Esophagus squamous epithelium (tissue), 5 donors: ENCODE measurements at regions not wholly inside any gene's neighbourhood (a gene's known extent, or its start where the extent isn't known, plus 50 kb on each side); places are given as distances from the start of the nearest gene placed in this dataset.

Experiments used
- DNase-seq: peaks from one replicate; lab custom pipeline; 2025; lab: John Stamatoyannopoulos, UW
- H3K27ac ChIP-seq, 4 donors: fragments of 200-600 bp; sonication (generic); one replicate each; pipeline ENCODE4 v1.5.1; 2016 to 2019; ENCODE audit warnings: mild to moderate bottlenecking in 1 of 4
- H3K27me3 ChIP-seq, 4 donors: fragments of 200-600 bp; sonication (generic); 1 replicate in 3 of 4; 2 replicates in 1 of 4; pipeline versions ENCODE4 v1.5.1 to v1.6.0; 2017 to 2021; ENCODE audit warnings: antibody characterized with exemption in 1 of 4
- H3K36me3 ChIP-seq, 3 donors: fragments of 200-600 bp; sonication (generic); one replicate each; pipeline ENCODE4 v1.5.1; 2016 to 2019
- H3K4me1 ChIP-seq, 3 donors: fragments of 200-600 bp; sonication (generic); one replicate each; pipeline ENCODE4 v1.5.1; 2017 to 2019
- H3K4me3 ChIP-seq, 4 donors: fragments of 200-600 bp; sonication (generic); 1 replicate in 3 of 4; 2 replicates in 1 of 4; pipeline ENCODE4 v1.5.1; 2016 to 2019; ENCODE audit warnings: mild to moderate bottlenecking in 2 of 4, moderate library complexity in 1 of 4
- H3K9me3 ChIP-seq, 3 donors: fragments of 200-600 bp; sonication (generic); one replicate each; pipeline ENCODE4 v1.5.1; 2016 to 2019
- POLR2A ChIP-seq, 4 donors: fragments of 450-650 bp; IDR thresholded peaks; one replicate each; pipeline ENCODE4 v1.6.1; 2017; ENCODE audit warnings: antibody characterized with exemption in 4 of 4, mild to moderate bottlenecking in 4 of 4, moderate library complexity in 3 of 4
- WGBS, 2 donors: methylation state at CpG; one replicate each; pipeline ENCODE4 v1.1.5; 2018; 5-methylcytosine and 5-hydroxymethylcytosine counted together
- intact Hi-C: fragments of 100-400 bp; cut with DNase I; formaldehyde crosslinking; loops from one replicate; pipeline ENCODE4 v1.15.0; 2022
- TF ChIP-seq, protein P1 (sequence below), 6 experiments: fragments of 450-650 bp in 4 of 6; fragments of 200-600 bp in 2 of 6; sonication (generic) in 2 of 6; IDR thresholded peaks; one replicate each; pipeline ENCODE4 v1.5.1; 2016 to 2019; ENCODE audit warnings: antibody characterized with exemption in 6 of 6, mild to moderate bottlenecking in 4 of 6, moderate library complexity in 4 of 6
- donor health status: DM: yes; HTN: yes; CAD: no.

GRCh38 chr21:38918607-38919346 lies 113.0 kb downstream of the ETS2 start:
- no peak overlapping the region for H3K4me3 ChIP-seq
- H3K27ac ChIP-seq = peak overlapping the region in 3 of 4 donors; percentile 7 to 82 (median 17)
- no peaks in the 10 kb centered on the region for H3K36me3 ChIP-seq
- intact Hi-C loops = loop anchor here (10.0 kb wide), 1 partner anchor 206 kb away; no protein-coding TSS in a partner anchor
- TF ChIP-seq, protein P1, sequence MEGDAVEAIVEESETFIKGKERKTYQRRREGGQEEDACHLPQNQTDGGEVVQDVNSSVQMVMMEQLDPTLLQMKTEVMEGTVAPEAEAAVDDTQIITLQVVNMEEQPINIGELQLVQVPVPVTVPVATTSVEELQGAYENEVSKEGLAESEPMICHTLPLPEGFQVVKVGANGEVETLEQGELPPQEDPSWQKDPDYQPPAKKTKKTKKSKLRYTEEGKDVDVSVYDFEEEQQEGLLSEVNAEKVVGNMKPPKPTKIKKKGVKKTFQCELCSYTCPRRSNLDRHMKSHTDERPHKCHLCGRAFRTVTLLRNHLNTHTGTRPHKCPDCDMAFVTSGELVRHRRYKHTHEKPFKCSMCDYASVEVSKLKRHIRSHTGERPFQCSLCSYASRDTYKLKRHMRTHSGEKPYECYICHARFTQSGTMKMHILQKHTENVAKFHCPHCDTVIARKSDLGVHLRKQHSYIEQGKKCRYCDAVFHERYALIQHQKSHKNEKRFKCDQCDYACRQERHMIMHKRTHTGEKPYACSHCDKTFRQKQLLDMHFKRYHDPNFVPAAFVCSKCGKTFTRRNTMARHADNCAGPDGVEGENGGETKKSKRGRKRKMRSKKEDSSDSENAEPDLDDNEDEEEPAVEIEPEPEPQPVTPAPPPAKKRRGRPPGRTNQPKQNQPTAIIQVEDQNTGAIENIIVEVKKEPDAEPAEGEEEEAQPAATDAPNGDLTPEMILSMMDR (IDR thresholded peaks at IDR 0.05) = no peak
- no peak for TF ChIP-seq POLR2A (IDR thresholded peaks at IDR 0.05)
- no peaks in the 10 kb centered on the region for H3K9me3 ChIP-seq
- no peaks in the 10 kb centered on the region for H3K27me3 ChIP-seq
- 79 to 85% methylated on average over 5 of the region's 5 CpGs for WGBS, 2 donors
- DNase-seq = no peak
- peaks cover 7 to 76% (median 33%) of the 10 kb centered on the region in 3 donors for H3K4me1 ChIP-seq

GRCh38 chr21:38917043-38917774 lies 111.5 kb downstream of the ETS2 start:
- H3K27me3 ChIP-seq = no peaks in the 10 kb centered on the region
- peak overlapping the region; percentile 56 to 95 (median 94) for H3K27ac ChIP-seq
- no peak overlapping the region for H3K4me3 ChIP-seq
- H3K4me1 ChIP-seq = peaks cover 12 to 91% (median 49%) of the 10 kb centered on the region in 3 donors
- TF ChIP-seq POLR2A (IDR thresholded peaks at IDR 0.05) = no peak
- TF ChIP-seq, protein P1 (IDR thresholded peaks at IDR 0.05) = no peak
- intact Hi-C loops = loop anchor here (10.0 kb wide), 1 partner anchor 208 kb away; no protein-coding TSS in a partner anchor
- no peaks in the 10 kb centered on the region for H3K36me3 ChIP-seq
- H3K9me3 ChIP-seq = no peaks in the 10 kb centered on the region
- WGBS, 2 donors = 51 to 53% methylated on average over 11 to 12 of the region's 12 CpGs
- no peak for DNase-seq

GRCh38 chr21:38916214-38916964 lies 110.7 kb downstream of the ETS2 start:
- intact Hi-C loops = loop anchor here (10.0 kb wide), 1 partner anchor 208 kb away; no protein-coding TSS in a partner anchor
- 71 to 78% methylated on average over 1 of the region's 1 CpG for WGBS, 2 donors
- peak overlapping the region; percentile 63 to 95 (median 94) for H3K27ac ChIP-seq

DNA sequence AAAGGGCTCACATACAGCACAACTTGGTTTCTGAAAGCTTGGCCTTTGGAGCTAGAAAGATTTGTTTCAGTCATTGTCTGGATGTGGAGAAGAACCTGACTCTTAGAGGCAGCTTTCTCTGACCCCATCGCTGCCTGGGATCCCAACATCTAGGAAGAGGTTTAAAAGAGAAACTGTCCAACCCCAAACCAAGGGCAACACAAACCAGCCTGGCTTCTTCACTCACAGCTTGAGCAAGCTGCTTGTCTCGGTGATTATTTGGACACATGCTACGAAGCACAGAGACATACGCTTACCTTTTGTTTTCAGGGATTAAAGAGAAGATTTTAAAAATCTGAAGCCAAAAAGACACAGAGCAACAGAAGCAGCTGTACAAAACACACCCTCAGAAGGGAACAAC lies 109.8 kb downstream of the ETS2 start:
- Histone ChIP-seq H3K4me1 (peaks cover 14 to 91% (median 59%) of the 10 kb centered on the region in 3 donors), H3K4me3 (no peak overlapping the region), H3K36me3 (no peaks in the 10 kb centered on the region), H3K27me3 (no peaks in the 10 kb centered on the region), H3K27ac (peak overlapping the region; percentile 63 to 95 (median 94)), H3K9me3 (no peaks in the 10 kb centered on the region)
- no peak for DNase-seq
- WGBS, 2 donors = 41 to 81% methylated on average over 3 of the region's 4 CpGs
- intact Hi-C loops = loop anchor here (10.0 kb wide), 1 partner anchor 209 kb away; no protein-coding TSS in a partner anchor
- TF ChIP-seq POLR2A (IDR thresholded peaks at IDR 0.05) = no peak
- TF ChIP-seq, protein P1 (IDR thresholded peaks at IDR 0.05) = no peak

More at GRCh38 chr21:38916214-38916964, 110.7 kb downstream of the ETS2 start:
- H3K36me3 ChIP-seq = no peaks in the 10 kb centered on the region
- peaks cover 12 to 91% (median 55%) of the 10 kb centered on the region in 3 donors for H3K4me1 ChIP-seq
- H3K4me3 ChIP-seq = no peak overlapping the region
- H3K9me3 ChIP-seq = no peaks in the 10 kb centered on the region
- DNase-seq = no peak
- no peaks in the 10 kb centered on the region for H3K27me3 ChIP-seq
- TF ChIP-seq, protein P1 (IDR thresholded peaks at IDR 0.05) = no peak
- TF ChIP-seq POLR2A (IDR thresholded peaks at IDR 0.05) = no peak
